GM18519 (cell line): ENCODE measurements at regions not wholly inside any gene's neighbourhood (a gene's known extent, or its start where the extent isn't known, plus 50 kb on each side); places are given as distances from the start of the nearest gene placed in this dataset.
"Not testable (repeated sequence)": the region's sequence is repeated elsewhere in the genome, so short reads cannot be mapped to it uniquely, and the experiment has no call there.

Experiments used
- ATAC-seq: cut with Tn5 transposase; IDR thresholded peaks from one replicate; pipeline ENCODE4 v1.9.1; 2021; ENCODE audit warnings: mild to moderate bottlenecking, moderate library complexity; ENCODE audit not compliant: unreplicated experiment, low FRiP score

DNA sequence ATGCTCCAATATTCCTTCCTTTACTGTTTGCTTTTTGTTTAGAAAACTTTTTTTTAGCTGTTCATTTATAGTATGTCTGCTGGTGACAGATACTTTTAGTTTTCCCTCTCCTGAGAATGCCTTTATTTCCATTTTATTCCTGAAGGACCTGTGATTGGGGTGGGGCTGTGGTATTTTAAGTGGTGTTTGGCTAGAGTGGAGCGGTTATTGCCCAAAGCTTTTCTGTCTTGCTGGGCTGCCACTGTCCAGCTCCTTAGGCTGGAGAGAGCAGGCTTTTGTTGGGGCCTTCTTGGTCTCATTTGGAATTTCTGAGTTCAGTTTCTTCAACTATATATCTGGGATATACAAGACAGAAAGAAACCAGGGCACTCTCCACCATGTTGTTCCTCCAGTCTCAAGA lies 160.0 kb upstream of the PLGLB2 start:
- not testable (repeated sequence) for ATAC-seq

DNA sequence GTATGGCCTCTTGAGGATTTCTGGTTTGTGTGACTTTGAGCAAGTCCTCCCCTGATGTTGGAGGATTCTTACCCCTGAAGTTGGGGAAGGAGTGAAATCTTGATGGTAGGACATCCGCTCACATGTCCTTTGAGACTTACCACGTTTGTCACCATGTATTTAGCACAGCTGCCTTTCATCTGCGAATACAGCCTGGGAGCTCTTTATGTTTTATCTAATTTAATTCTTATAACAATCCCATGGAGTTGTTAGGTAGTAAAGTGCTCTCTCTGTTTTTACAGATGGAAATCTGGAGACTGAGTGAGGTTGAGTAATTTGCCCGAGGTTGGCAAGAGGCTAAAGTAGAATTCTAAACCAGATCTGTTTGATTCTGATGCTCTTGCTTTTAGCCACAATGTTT lies 154.9 kb upstream of the PLGLB2 start:
- not testable (repeated sequence) for ATAC-seq

DNA sequence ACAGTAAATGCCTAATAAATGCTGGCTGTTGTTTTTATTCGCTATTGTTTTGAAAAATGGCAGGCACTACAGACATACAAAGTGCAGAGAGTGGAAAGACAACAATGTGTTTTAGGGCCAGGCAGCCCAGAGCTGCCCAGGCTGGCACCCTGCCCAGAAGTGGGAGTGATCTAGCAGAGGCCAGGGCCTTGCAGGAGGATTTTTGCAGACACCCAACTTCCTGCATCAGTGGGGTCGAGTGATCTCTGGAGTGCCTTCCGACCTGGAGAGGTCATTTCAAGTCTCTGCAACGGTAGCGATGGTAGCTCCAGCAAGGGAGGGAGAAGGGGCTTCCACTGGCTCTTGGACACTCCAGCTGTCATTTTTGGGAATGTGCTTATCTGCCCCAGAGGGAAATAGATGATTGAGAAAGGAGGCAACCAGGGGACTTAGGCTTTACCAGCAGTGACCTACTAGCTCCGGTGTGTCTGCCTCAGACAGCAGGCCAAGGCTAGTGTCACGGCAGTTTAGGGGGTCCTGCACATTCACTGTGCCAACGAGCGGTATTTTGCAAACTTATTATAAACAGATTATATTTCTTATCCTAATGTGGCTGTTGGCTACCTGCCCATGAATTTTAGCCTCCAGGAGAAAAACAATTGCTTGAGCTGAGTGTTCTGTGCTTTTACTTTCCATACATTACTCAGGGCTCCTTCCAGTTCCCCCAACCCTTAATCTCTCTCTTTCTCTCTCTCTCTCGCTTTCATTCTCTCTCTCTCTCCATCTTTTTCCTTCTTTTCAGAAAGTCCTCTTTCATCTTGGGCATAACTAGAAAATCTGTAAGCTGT lies 153.9 kb upstream of the PLGLB2 start:
- ATAC-seq, result not testable (repeated sequence)

- ATAC-seq, result not testable (repeated sequence)
Measured at GRCh38 chr2:87594611-87594992, 153.3 kb upstream of the PLGLB2 start.

DNA sequence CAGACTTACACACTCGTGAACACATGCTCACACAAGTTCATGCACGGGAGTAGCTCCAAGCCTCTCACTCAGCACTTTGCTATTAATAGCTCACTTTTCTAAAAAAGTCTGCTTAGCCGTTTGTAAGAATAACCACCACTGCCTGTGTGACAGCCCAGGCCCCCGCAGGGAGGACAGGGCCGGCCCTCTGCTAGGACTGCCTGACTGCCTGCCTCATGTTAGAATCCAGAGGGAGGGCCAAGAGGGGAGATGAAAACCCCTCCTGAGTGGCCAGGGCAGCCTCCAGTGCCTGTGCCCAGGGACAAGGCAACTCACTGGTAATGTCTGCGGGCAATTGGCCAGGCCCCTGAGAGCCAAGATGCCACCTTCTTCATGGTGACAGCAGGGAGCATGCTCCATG lies 152.9 kb upstream of the PLGLB2 start:
- ATAC-seq, result not testable (repeated sequence)

GRCh38 chr2:87600961-87601360 lies 146.9 kb upstream of the PLGLB2 start:
- ATAC-seq, result not testable (repeated sequence)

DNA sequence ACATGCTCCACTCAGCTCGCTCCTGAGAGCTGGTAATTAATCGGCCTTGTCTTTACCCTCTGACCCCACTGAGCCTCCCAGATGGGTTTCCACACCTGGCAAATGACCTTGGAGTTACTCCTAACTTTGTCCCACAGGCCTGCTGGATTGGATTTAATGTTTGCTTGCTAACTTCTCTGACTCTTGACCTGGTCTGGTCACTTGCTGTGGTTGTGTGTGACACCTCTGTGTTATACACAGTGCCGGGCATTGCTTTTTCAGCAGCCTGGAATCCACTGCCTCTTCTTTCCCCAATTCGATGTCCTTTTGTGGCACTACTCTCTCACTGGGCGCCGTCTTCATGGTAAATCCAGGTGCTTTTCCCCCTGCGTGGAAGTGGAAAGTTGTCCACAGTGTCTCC lies 145.8 kb upstream of the PLGLB2 start:
- not testable (repeated sequence) for ATAC-seq

DNA sequence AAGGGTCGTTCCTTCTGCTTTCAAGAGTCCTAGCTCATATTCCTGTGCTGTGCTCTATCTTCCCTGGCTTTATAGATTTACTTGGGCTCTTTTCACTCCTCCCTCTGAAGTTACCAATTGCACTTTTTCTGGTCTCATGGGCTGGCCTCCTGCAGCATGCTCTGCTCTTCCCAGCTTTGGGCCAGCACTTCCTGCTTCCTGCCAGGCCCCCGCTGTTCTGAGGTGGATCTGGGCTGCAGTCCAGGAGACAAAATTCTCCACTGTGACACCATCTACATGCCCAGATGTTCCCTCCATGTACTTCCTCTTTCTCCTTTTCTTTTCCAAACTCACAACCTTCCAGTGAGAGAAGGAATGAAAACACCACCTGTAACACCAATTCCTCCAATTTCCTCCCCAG lies 145.2 kb upstream of the PLGLB2 start:
- ATAC-seq, result not testable (repeated sequence)

DNA sequence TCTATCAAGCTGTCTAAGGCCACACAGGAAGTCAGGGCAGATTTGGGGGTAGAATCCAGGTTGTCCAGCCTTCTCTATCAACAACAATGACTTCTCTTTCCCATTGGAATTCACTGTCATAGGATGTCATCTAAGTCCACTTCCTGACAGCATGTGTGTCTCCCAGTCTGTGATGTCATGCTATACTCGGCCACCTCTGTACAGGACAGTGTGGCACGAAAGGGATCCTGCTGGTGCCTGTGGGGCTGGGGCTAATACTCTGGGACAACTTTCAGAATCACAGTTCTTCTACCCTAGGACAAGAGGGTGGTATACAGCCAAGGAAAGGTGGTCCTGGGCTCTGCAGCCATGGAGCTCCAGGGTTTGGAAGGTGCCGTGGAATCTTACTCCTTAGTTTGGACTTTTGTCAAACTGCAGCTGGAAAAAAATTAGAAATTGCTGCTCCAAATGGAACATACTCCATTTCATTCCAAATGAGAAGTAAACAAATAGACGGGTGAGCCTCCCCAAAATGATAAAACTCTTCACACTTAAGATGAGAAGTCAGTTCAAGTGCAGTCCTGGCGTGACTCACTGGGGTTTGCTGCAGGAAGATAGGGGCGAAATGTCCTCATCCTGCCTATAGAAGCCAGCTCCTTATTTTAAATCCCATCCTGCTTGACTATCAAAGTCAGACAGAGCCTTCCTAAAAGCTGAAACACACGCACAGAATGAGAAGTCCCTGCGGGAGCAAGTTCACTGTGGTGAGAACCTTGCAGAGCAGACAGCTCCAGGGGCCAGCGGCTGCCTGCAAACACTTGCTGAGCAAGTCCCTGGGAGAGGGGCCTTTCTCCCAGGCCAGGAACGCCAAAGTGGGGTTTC lies 144.2 kb upstream of the PLGLB2 start:
- not testable (repeated sequence) for ATAC-seq

GRCh38 chr2:87604279-87604818 lies 143.5 kb upstream of the PLGLB2 start:
- not testable (repeated sequence) for ATAC-seq

DNA sequence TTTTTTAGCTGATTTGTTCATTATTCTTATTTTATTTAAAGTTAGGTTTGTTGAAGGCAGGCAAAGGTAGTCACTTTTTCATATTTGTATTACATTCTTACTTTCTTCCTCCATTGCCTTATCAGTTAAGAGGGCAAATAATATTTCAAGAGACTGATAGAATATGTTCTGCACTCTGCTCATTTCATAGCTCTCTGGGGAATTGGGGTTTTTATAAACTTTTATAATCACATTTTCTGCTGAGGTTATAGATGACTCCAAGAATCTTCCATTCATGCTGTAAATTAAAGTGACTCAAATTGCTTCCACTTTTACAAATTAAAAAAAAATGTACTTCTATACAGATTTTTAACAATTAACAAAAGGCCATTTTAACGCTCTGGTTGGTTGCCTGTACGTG lies 142.9 kb upstream of the PLGLB2 start:
- not testable (repeated sequence) for ATAC-seq

- ATAC-seq, result not testable (repeated sequence)
Measured at GRCh38 chr2:87608377-87609166, 139.3 kb upstream of the PLGLB2 start.

DNA sequence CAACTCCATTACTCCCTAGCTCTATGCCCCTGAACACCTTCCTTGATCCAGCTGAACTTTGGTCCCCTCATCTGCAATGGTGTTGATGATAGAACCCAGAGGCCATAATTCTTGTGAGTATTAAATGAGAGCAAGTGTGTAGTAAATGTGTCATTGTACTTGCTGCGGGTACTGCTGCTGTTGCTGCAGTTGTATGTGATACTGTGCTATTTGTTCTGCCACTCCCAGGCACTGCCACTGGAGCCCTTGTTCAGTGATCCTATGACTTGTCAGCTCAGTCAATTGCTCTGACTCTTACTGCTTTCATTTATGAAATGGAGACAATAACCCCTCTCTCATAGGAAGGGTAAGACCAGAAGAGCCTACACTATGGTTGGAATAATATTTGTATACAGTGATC lies 136.9 kb upstream of the PLGLB2 start:
- ATAC-seq, result not testable (repeated sequence)

DNA sequence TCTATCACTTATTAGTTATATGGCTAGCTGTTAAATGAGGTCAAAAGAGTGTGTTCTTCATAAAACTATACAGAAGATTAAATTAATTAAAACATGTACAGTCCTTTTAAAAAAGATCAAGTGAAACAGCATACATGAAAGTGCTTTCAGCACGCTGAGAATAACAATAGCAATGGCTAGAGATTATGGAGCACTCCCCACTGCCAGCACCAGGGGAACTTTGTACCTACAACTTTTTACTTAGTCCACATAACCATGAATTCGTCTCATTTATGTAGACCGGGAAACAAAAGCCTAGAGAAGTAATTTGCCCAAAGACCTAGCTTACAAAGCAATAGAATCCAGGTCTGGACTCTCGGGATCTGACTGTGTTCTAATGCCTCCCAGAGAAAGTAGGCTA lies 136.5 kb upstream of the PLGLB2 start:
- not testable (repeated sequence) for ATAC-seq

GRCh38 chr2:87611956-87612355 lies 135.9 kb upstream of the PLGLB2 start:
- not testable (repeated sequence) for ATAC-seq

DNA sequence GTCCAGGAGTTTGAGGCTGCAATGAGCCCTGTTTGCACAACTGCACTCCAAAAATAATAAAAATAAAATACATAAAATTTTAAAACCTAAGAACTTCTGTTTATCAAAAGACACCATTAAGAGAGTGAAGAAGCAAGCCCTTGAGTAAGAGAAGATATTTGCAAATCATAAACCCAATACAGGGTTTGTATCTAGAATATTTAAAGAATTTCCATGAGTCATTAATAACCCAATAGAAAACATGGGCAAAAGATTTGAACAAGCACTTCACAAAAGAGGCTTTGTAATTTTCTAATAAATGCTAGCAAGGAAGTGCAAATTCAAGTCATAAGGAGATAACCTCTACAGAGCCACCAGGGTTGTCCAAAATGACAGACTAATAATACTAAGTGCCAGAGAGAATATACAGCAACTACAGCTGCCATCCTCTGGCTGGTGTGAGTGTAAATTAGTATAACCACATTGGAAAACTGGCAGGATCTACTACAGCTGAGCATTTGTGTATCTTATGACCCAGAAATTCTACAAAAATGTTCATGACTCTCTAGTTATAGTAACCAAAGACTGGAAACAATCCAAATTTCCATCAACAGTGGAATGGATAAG lies 133.0 kb upstream of the PLGLB2 start:
- ATAC-seq, result not testable (repeated sequence)

- not testable (repeated sequence) for ATAC-seq
Measured at GRCh38 chr2:87619121-87619520, 128.8 kb upstream of the PLGLB2 start.

- not testable (repeated sequence) for ATAC-seq
Measured at GRCh38 chr2:87621139-87621538, 126.7 kb upstream of the PLGLB2 start.

GRCh38 chr2:87622720-87623119 lies 125.2 kb upstream of the PLGLB2 start:
- not testable (repeated sequence) for ATAC-seq
